ENCODE measurements at regions not wholly inside any gene's neighbourhood (a gene's known extent, or its start where the extent isn't known, plus 50 kb on each side); places are given as distances from the start of the nearest gene placed in this dataset.
"Not testable (repeated sequence)": the region's sequence is repeated elsewhere in the genome, so short reads cannot be mapped to it uniquely, and the experiment has no call there.

DNA sequence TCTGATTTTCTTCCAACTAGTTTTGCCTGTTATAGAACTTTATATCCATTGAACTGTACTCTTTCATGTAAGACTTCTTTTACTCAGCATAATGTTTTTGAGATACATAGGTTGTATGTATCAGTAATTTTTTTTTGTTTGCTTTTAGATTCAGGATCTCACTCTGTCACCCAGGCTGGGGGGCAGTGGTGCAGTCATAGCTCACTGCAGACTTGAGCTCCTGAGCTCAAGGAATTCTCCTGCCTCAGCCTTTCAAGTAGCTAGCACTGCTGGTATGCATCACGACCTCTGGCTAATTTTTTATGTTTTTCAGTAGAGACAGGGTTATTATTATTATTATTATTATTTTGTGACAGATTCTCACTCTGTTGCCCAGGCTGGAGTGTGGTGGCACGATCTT, 65.0 kb upstream of the DDHD1 start:
- H3K27ac ChIP-seq: no peak overlapping the region
- no peaks in the 10 kb centered on the region for H3K9me3 ChIP-seq
- ATAC-seq (no peak), DNase-seq (no peak)
- H3K36me3 ChIP-seq: no peaks in the 10 kb centered on the region
- no peak for TF ChIP-seq POLR2A (IDR thresholded peaks at IDR 0.05)
- TF ChIP-seq, protein P1, sequence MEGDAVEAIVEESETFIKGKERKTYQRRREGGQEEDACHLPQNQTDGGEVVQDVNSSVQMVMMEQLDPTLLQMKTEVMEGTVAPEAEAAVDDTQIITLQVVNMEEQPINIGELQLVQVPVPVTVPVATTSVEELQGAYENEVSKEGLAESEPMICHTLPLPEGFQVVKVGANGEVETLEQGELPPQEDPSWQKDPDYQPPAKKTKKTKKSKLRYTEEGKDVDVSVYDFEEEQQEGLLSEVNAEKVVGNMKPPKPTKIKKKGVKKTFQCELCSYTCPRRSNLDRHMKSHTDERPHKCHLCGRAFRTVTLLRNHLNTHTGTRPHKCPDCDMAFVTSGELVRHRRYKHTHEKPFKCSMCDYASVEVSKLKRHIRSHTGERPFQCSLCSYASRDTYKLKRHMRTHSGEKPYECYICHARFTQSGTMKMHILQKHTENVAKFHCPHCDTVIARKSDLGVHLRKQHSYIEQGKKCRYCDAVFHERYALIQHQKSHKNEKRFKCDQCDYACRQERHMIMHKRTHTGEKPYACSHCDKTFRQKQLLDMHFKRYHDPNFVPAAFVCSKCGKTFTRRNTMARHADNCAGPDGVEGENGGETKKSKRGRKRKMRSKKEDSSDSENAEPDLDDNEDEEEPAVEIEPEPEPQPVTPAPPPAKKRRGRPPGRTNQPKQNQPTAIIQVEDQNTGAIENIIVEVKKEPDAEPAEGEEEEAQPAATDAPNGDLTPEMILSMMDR (IDR thresholded peaks at IDR 0.05): no peak
- H3K27me3 ChIP-seq: no peaks in the 10 kb centered on the region
- H3K4me1 ChIP-seq: peaks cover 0 to 4% (median 0%) of the 10 kb centered on the region in 4 donors
- intact Hi-C loops (cut with DNase I): no loop called here
- WGBS (ENCODE audit: insufficient coverage, low coverage, low lambda C conversion rate, missing lambda C conversion rate): 76% methylated on average over 2 of the region's 2 CpGs
- peak overlapping the region; percentile 72 to 73 (median 73) for H3K4me3 ChIP-seq

DNA sequence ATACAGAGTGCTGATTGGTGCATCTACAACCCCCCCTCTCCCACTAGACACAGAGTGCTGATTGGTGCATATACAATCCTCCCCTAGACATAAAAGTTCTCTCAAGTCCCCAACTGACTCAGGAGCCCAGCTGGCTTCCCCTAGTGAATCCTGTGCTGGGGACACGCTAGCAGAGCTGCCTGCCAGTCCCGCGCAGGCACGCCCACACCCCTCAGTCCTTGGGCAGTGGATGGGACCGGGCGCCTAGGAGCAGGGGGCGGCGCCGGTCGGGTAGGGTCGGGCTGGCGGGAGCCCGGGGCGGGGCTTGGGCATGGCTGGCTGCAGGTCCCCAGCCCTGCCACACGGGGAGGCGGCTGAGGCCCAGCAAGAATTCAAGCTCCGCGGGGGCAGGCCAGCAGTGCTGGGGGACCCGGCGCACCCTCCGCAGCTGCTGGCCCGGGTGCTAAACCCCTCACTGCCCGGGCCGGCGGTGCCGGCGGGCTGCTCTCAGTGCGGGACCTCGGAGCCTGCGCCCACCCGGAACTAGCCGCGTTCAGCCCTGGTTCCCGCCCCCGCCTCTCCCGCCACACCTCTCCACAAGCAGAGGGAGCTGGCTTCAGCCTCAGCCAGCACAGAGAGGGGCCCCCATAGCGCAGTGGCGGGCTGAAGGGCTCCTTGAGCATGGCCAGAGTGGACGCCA, 64.3 kb upstream of the DDHD1 start:
- TF ChIP-seq, protein P1 (IDR thresholded peaks at IDR 0.05): peak; percentile 54 to 81 (median 60)
- TF ChIP-seq POLR2A (IDR thresholded peaks at IDR 0.05): no peak
- Histone ChIP-seq H3K36me3 (no peaks in the 10 kb centered on the region), H3K4me1 (peaks cover 0 to 4% (median 0%) of the 10 kb centered on the region in 4 donors), H3K9me3 (no peaks in the 10 kb centered on the region), H3K4me3 (peak overlapping the region; percentile 72 to 73 (median 73)), H3K27me3 (no peaks in the 10 kb centered on the region), H3K27ac (peak overlapping the region in 1 of 3 donors; percentile 35)
- 2% methylated on average over 10 of the region's 39 CpGs for WGBS (ENCODE audit: insufficient coverage, low coverage, low lambda C conversion rate, missing lambda C conversion rate)
- intact Hi-C loops (cut with DNase I): no loop called here
- ATAC-seq (peak; percentile 99 to 100 (median 100)), DNase-seq (peak; percentile 80 to 86 (median 81))

DNA sequence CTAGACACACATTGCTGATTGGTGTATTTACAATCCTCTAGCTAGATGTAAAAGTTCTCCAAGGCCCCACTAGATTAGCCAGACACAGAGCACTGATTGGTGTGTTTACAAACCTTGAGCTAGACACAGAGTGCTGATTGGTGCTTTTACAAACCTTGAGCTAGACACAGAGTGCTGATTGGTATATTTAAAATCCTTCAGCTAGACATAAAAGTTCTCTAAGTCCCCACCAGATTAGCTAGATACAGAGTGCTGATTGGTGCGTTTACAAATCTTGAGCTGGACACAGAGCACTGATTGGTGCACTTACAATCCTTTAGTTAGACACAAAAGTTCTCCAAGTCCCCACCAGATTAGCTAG, 63.8 kb upstream of the DDHD1 start:
- WGBS (ENCODE audit: insufficient coverage, low coverage, low lambda C conversion rate, missing lambda C conversion rate): 100% methylated on average over 1 of the region's 1 CpG
- H3K4me3 ChIP-seq: peak overlapping the region in 1 of 3 donors; percentile 72
- H3K36me3 ChIP-seq; H3K27me3 ChIP-seq; H3K27ac ChIP-seq; H3K9me3 ChIP-seq; DNase-seq; ATAC-seq; intact Hi-C loops (cut with DNase I); H3K4me1 ChIP-seq: not testable (repeated sequence)

DNA sequence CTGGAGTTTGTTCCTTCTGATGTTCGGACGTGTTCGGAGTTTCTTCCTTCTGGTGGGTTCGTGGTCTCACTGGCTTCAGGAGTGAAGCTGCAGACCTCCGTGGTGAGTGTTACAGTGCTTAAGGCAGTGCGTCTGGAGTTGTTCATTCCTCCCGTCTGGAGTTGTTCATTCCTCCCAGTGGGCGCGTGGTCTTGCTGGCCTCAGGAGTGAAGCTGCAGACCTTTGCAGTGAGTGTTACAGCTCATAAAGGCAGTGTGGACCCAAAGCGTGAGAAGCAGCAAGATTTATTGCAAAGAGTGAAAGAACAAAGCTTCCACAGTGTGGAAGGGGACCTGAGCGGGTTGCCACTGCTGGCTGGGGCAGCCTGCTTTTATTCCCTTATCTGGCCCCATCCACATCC, 63.4 kb upstream of the DDHD1 start:
- H3K4me3 ChIP-seq; intact Hi-C loops (cut with DNase I); H3K9me3 ChIP-seq; H3K27me3 ChIP-seq; H3K27ac ChIP-seq; DNase-seq; ATAC-seq; H3K4me1 ChIP-seq; H3K36me3 ChIP-seq: not testable (repeated sequence)
- WGBS (ENCODE audit: insufficient coverage, low coverage, low lambda C conversion rate, missing lambda C conversion rate): 96% methylated on average over 8 of the region's 11 CpGs

DNA sequence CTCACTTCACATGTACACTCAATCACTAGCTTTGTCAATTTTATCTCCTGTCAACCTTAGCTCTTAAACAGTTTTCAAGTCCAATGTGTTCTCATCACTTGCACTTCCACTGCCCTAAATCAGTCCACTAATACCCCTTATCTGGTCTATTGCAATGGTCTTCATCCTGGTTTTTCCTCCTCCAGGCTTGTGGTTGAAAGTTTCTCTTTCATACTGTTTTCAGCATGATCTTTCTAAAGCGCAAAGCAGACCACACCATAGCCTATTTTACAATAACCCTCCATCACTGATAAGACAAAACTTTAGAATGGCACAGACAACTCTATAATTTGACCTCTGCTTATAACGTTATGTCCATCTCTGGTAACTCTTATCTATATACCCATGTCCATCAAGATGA, 62.0 kb upstream of the DDHD1 start:
- ATAC-seq: no peak
- TF ChIP-seq POLR2A (IDR thresholded peaks at IDR 0.05): no peak
- TF ChIP-seq, protein P1 (IDR thresholded peaks at IDR 0.05): no peak
- H3K27ac ChIP-seq: no peak overlapping the region
- peaks cover 0 to 4% (median 0%) of the 10 kb centered on the region in 4 donors for H3K4me1 ChIP-seq
- 82% methylated on average over 2 of the region's 2 CpGs for WGBS (ENCODE audit: insufficient coverage, low coverage, low lambda C conversion rate, missing lambda C conversion rate)
- no peaks in the 10 kb centered on the region for H3K9me3 ChIP-seq
- no peaks in the 10 kb centered on the region for H3K27me3 ChIP-seq
- H3K4me3 ChIP-seq: no peak overlapping the region
- H3K36me3 ChIP-seq: no peaks in the 10 kb centered on the region
- intact Hi-C loops (cut with DNase I): no loop called here
- no peak for DNase-seq
